ENCODE measurements at regions not wholly inside any gene's neighbourhood (a gene's known extent, or its start where the extent isn't known, plus 50 kb on each side); places are given as distances from the start of the nearest gene placed in this dataset.
"Not testable (repeated sequence)": the region's sequence is repeated elsewhere in the genome, so short reads cannot be mapped to it uniquely, and the experiment has no call there.

- Histone ChIP-seq H3K4me3 (ENCODE audit: low read length in 2 of 2) (no peak overlapping the region), H3K4me2 (ENCODE audit: insufficient read depth, low read length, poor library complexity, severe bottlenecking) (no peak overlapping the region), H3K79me1 (ENCODE audit: low read depth, low read length) (no peaks in the 10 kb centered on the region), H3K27ac (replicated peaks; ENCODE audit: low read length) (no peak overlapping the region), H3K4ac (ENCODE audit: low read length) (no peak overlapping the region), H2BK15ac (ENCODE audit: low read length) (no peak overlapping the region), H3K23ac (ENCODE audit: low read depth, low read length, poor library complexity) (no peak overlapping the region), H3K14ac (ENCODE audit: low read length) (no peak overlapping the region), H4K8ac (ENCODE audit: low read depth, low read length) (no peak overlapping the region), H4K91ac (ENCODE audit: low read depth, low read length, poor library complexity) (no peak overlapping the region), H3K27me3 (ENCODE audit: control insufficient read depth in 3 of 3, insufficient read depth in 3 of 3, low read depth in 1 of 3, low read length in 3 of 3) (no peaks in the 10 kb centered on the region), H2AFZ (ENCODE audit: low read length) (no peak overlapping the region), H3K36me3 (replicated peaks in 1 of 2; ENCODE audit: control insufficient read depth in 2 of 2, insufficient read depth in 2 of 2, low read length in 2 of 2) (no peaks in the 10 kb centered on the region), H3K18ac (ENCODE audit: low read length) (no peak overlapping the region), H2BK120ac (ENCODE audit: low read depth, low read length) (no peak overlapping the region), H2AK5ac (ENCODE audit: low read depth, low read length) (no peak overlapping the region), H3K9me3 (replicated peaks in 1 of 2; ENCODE audit: control insufficient read depth in 2 of 2, insufficient read depth in 1 of 2, low read depth in 1 of 2, low read length in 2 of 2) (peaks cover 0 to 1% of the 10 kb centered on the region in 2 donors), H2BK12ac (ENCODE audit: low read length) (no peak overlapping the region), H2BK5ac (ENCODE audit: low read length) (no peak overlapping the region), H3K4me1 (ENCODE audit: control insufficient read depth in 2 of 2, insufficient read depth in 1 of 2, low read depth in 1 of 2, low read length in 2 of 2) (no peaks in the 10 kb centered on the region), H3K9ac (ENCODE audit: low read depth, low read length, poor library complexity) (no peak overlapping the region)
- no peak for DNase-seq (ENCODE audit: low spot score)
- WGBS, 2 donors (ENCODE audit: extremely low coverage in 2 of 2, insufficient read length in 2 of 2, insufficient replicate concordance in 1 of 2): no CpG with 5 or more reads among the region's 3 CpGs
These were observed 500.1 kb upstream of the SGCD start for GRCh38 chr5:155826611-155827507.

GRCh38 chr5:155827508-155827815 is 499.5 kb upstream of the SGCD start:
- not testable (repeated sequence) for DNase-seq (ENCODE audit: low spot score); H4K8ac ChIP-seq (ENCODE audit: low read depth, low read length); H3K4me2 ChIP-seq (ENCODE audit: insufficient read depth, low read length, poor library complexity, severe bottlenecking); H2AFZ ChIP-seq (ENCODE audit: low read length); H2BK5ac ChIP-seq (ENCODE audit: low read length); H3K4me1 ChIP-seq (ENCODE audit: control insufficient read depth in 2 of 2, insufficient read depth in 1 of 2, low read depth in 1 of 2, low read length in 2 of 2); H3K27ac ChIP-seq (replicated peaks; ENCODE audit: low read length); H2BK12ac ChIP-seq (ENCODE audit: low read length); H3K18ac ChIP-seq (ENCODE audit: low read length); H3K79me1 ChIP-seq (ENCODE audit: low read depth, low read length); H3K9ac ChIP-seq (ENCODE audit: low read depth, low read length, poor library complexity); H3K4me3 ChIP-seq (ENCODE audit: low read length in 2 of 2); H3K4ac ChIP-seq (ENCODE audit: low read length); H2AK5ac ChIP-seq (ENCODE audit: low read depth, low read length); H3K36me3 ChIP-seq (replicated peaks in 1 of 2; ENCODE audit: control insufficient read depth in 2 of 2, insufficient read depth in 2 of 2, low read length in 2 of 2); H3K9me3 ChIP-seq (replicated peaks in 1 of 2; ENCODE audit: control insufficient read depth in 2 of 2, insufficient read depth in 1 of 2, low read depth in 1 of 2, low read length in 2 of 2); H2BK120ac ChIP-seq (ENCODE audit: low read depth, low read length); H2BK15ac ChIP-seq (ENCODE audit: low read length); H3K27me3 ChIP-seq (ENCODE audit: control insufficient read depth in 3 of 3, insufficient read depth in 3 of 3, low read depth in 1 of 3, low read length in 3 of 3); H3K14ac ChIP-seq (ENCODE audit: low read length); H4K91ac ChIP-seq (ENCODE audit: low read depth, low read length, poor library complexity); H3K23ac ChIP-seq (ENCODE audit: low read depth, low read length, poor library complexity)
- WGBS, 2 donors (ENCODE audit: extremely low coverage in 2 of 2, insufficient read length in 2 of 2, insufficient replicate concordance in 1 of 2): no CpG with 5 or more reads among the region's 2 CpGs

GRCh38 chr5:155827949-155828348 is 499.0 kb upstream of the SGCD start:
- Histone ChIP-seq H3K4me3 (ENCODE audit: low read length in 2 of 2) (no peak overlapping the region), H4K91ac (ENCODE audit: low read depth, low read length, poor library complexity) (no peak overlapping the region), H4K8ac (ENCODE audit: low read depth, low read length) (no peak overlapping the region), H2BK120ac (ENCODE audit: low read depth, low read length) (no peak overlapping the region), H3K4ac (ENCODE audit: low read length) (no peak overlapping the region), H3K18ac (ENCODE audit: low read length) (no peak overlapping the region), H3K4me2 (ENCODE audit: insufficient read depth, low read length, poor library complexity, severe bottlenecking) (no peak overlapping the region), H3K4me1 (ENCODE audit: control insufficient read depth in 2 of 2, insufficient read depth in 1 of 2, low read depth in 1 of 2, low read length in 2 of 2) (no peaks in the 10 kb centered on the region), H3K9ac (ENCODE audit: low read depth, low read length, poor library complexity) (no peak overlapping the region), H2BK15ac (ENCODE audit: low read length) (no peak overlapping the region), H3K14ac (ENCODE audit: low read length) (no peak overlapping the region), H3K36me3 (replicated peaks in 1 of 2; ENCODE audit: control insufficient read depth in 2 of 2, insufficient read depth in 2 of 2, low read length in 2 of 2) (no peaks in the 10 kb centered on the region), H3K9me3 (replicated peaks in 1 of 2; ENCODE audit: control insufficient read depth in 2 of 2, insufficient read depth in 1 of 2, low read depth in 1 of 2, low read length in 2 of 2) (peaks cover 0 to 1% of the 10 kb centered on the region in 2 donors), H3K79me1 (ENCODE audit: low read depth, low read length) (no peaks in the 10 kb centered on the region), H3K27me3 (ENCODE audit: control insufficient read depth in 3 of 3, insufficient read depth in 3 of 3, low read depth in 1 of 3, low read length in 3 of 3) (no peaks in the 10 kb centered on the region), H2AFZ (ENCODE audit: low read length) (no peak overlapping the region), H2BK5ac (ENCODE audit: low read length) (no peak overlapping the region), H2AK5ac (ENCODE audit: low read depth, low read length) (no peak overlapping the region), H3K23ac (ENCODE audit: low read depth, low read length, poor library complexity) (no peak overlapping the region), H2BK12ac (ENCODE audit: low read length) (no peak overlapping the region), H3K27ac (replicated peaks; ENCODE audit: low read length) (no peak overlapping the region)
- no CpG with 5 or more reads among the region's 1 CpG for WGBS, 2 donors (ENCODE audit: extremely low coverage in 2 of 2, insufficient read length in 2 of 2, insufficient replicate concordance in 1 of 2)
- no peak for DNase-seq (ENCODE audit: low spot score)

GRCh38 chr5:155831491-155831890 is 495.5 kb upstream of the SGCD start:
- H3K79me1 ChIP-seq (ENCODE audit: low read depth, low read length): no peaks in the 10 kb centered on the region
- H3K23ac ChIP-seq (ENCODE audit: low read depth, low read length, poor library complexity): no peak overlapping the region
- no peak overlapping the region for H3K4ac ChIP-seq (ENCODE audit: low read length)
- no peak overlapping the region for H3K18ac ChIP-seq (ENCODE audit: low read length)
- no peak overlapping the region for H3K4me2 ChIP-seq (ENCODE audit: insufficient read depth, low read length, poor library complexity, severe bottlenecking)
- H2BK120ac ChIP-seq (ENCODE audit: low read depth, low read length): no peak overlapping the region
- DNase-seq (ENCODE audit: low spot score): no peak
- WGBS, 2 donors (ENCODE audit: extremely low coverage in 2 of 2, insufficient read length in 2 of 2, insufficient replicate concordance in 1 of 2): no CpG with 5 or more reads among the region's 4 CpGs
- H3K36me3 ChIP-seq (replicated peaks in 1 of 2; ENCODE audit: control insufficient read depth in 2 of 2, insufficient read depth in 2 of 2, low read length in 2 of 2): no peaks in the 10 kb centered on the region
- no peaks in the 10 kb centered on the region for H3K4me1 ChIP-seq (ENCODE audit: control insufficient read depth in 2 of 2, insufficient read depth in 1 of 2, low read depth in 1 of 2, low read length in 2 of 2)
- no peak overlapping the region for H2AK5ac ChIP-seq (ENCODE audit: low read depth, low read length)
- H2BK15ac ChIP-seq (ENCODE audit: low read length): no peak overlapping the region
- no peak overlapping the region for H2BK12ac ChIP-seq (ENCODE audit: low read length)
- no peaks in the 10 kb centered on the region for H3K27me3 ChIP-seq (ENCODE audit: control insufficient read depth in 3 of 3, insufficient read depth in 3 of 3, low read depth in 1 of 3, low read length in 3 of 3)
- no peak overlapping the region for H4K91ac ChIP-seq (ENCODE audit: low read depth, low read length, poor library complexity)
- H2BK5ac ChIP-seq (ENCODE audit: low read length): no peak overlapping the region
- no peaks in the 10 kb centered on the region for H3K9me3 ChIP-seq (replicated peaks in 1 of 2; ENCODE audit: control insufficient read depth in 2 of 2, insufficient read depth in 1 of 2, low read depth in 1 of 2, low read length in 2 of 2)
- no peak overlapping the region for H4K8ac ChIP-seq (ENCODE audit: low read depth, low read length)
- no peak overlapping the region for H3K9ac ChIP-seq (ENCODE audit: low read depth, low read length, poor library complexity)
- H3K4me3 ChIP-seq (ENCODE audit: low read length in 2 of 2): no peak overlapping the region
- H2AFZ ChIP-seq (ENCODE audit: low read length): no peak overlapping the region
- H3K14ac ChIP-seq (ENCODE audit: low read length): no peak overlapping the region
- no peak overlapping the region for H3K27ac ChIP-seq (replicated peaks; ENCODE audit: low read length)
